Skeletal muscle cell (primary cell): ENCODE measurements at regions not wholly inside any gene's neighbourhood (a gene's known extent, or its start where the extent isn't known, plus 50 kb on each side); places are given as distances from the start of the nearest gene placed in this dataset.

Experiments
- DNase-seq: peaks from one replicate; pipeline ENCODE4 v3.0.0-alpha.2; 2010; ENCODE audit warnings: low read depth
- H3K4me3 ChIP-seq: 2 replicates; pipeline ENCODE4 v1.5.1; 2011; ENCODE audit warnings: low read depth, mild to moderate bottlenecking, control low read depth, low read length, moderate library complexity

- H3K4me3 ChIP-seq = no peak overlapping the region
- DNase-seq = no peak
Measured at GRCh38 chr6:112613410-112613809, 266.3 kb downstream of the RFPL4B start.

- DNase-seq = no peak
Measured at GRCh38 chr6:112618849-112619248, 271.7 kb downstream of the RFPL4B start.

GRCh38 chr6:112620812-112621569, 273.9 kb downstream of the RFPL4B start:
- DNase-seq = peak; percentile 35
- no peak overlapping the region for H3K4me3 ChIP-seq

More at GRCh38 chr6:112618849-112619248, 271.7 kb downstream of the RFPL4B start:
- H3K4me3 ChIP-seq = no peak overlapping the region

GRCh38 chr6:112622036-112622435, 274.9 kb downstream of the RFPL4B start:
- no peak overlapping the region for H3K4me3 ChIP-seq
- DNase-seq = no peak

- H3K4me3 ChIP-seq = no peak overlapping the region
- peak; percentile 55 for DNase-seq
Measured at GRCh38 chr6:112626468-112627082, 279.4 kb downstream of the RFPL4B start.

GRCh38 chr6:112634376-112634775, 287.2 kb downstream of the RFPL4B start:
- H3K4me3 ChIP-seq = no peak overlapping the region
- DNase-seq = no peak

- peak; percentile 55 for DNase-seq
Measured at GRCh38 chr6:112636650-112637262, 289.6 kb downstream of the RFPL4B start.

GRCh38 chr6:112639391-112639831, 292.3 kb downstream of the RFPL4B start:
- H3K4me3 ChIP-seq = no peak overlapping the region
- DNase-seq = peak; percentile 59

More at GRCh38 chr6:112636650-112637262, 289.6 kb downstream of the RFPL4B start:
- no peak overlapping the region for H3K4me3 ChIP-seq

GRCh38 chr6:112640891-112641290, 293.8 kb downstream of the RFPL4B start:
- DNase-seq = peak; percentile 68
- no peak overlapping the region for H3K4me3 ChIP-seq

- H3K4me3 ChIP-seq = no peak overlapping the region
- DNase-seq = no peak
Measured at GRCh38 chr6:112649853-112650252, 302.7 kb downstream of the RFPL4B start.

- no peak overlapping the region for H3K4me3 ChIP-seq
- no peak for DNase-seq
Measured at GRCh38 chr6:112651239-112651638, 304.1 kb downstream of the RFPL4B start.

- DNase-seq = no peak
- H3K4me3 ChIP-seq = no peak overlapping the region
Measured at GRCh38 chr6:112659912-112660311, 312.8 kb downstream of the RFPL4B start.

- no peak for DNase-seq
- H3K4me3 ChIP-seq = no peak overlapping the region
Measured at GRCh38 chr6:112660626-112661025, 313.5 kb downstream of the RFPL4B start.

GRCh38 chr6:112663698-112664097, 316.6 kb downstream of the RFPL4B start:
- DNase-seq = no peak
- no peak overlapping the region for H3K4me3 ChIP-seq

- H3K4me3 ChIP-seq = no peak overlapping the region
- peak; percentile 67 for DNase-seq
Measured at GRCh38 chr6:112665114-112665513, 318.0 kb downstream of the RFPL4B start.

- no peak for DNase-seq
Measured at GRCh38 chr6:112665815-112666214, 318.7 kb downstream of the RFPL4B start.

GRCh38 chr6:112667427-112667826, 320.3 kb downstream of the RFPL4B start:
- DNase-seq = no peak
- no peak overlapping the region for H3K4me3 ChIP-seq

More at GRCh38 chr6:112665815-112666214, 318.7 kb downstream of the RFPL4B start:
- H3K4me3 ChIP-seq = no peak overlapping the region

- DNase-seq = no peak
- no peak overlapping the region for H3K4me3 ChIP-seq
Measured at GRCh38 chr6:112680091-112680490, 333.0 kb downstream of the RFPL4B start.

GRCh38 chr6:112682071-112682470, 334.9 kb downstream of the RFPL4B start:
- DNase-seq = no peak
- H3K4me3 ChIP-seq = no peak overlapping the region

- H3K4me3 ChIP-seq = no peak overlapping the region
- no peak for DNase-seq
Measured at GRCh38 chr6:112683106-112683505, 336.0 kb downstream of the RFPL4B start.
